B cell (primary cell): ENCODE measurements at regions not wholly inside any gene's neighbourhood (a gene's known extent, or its start where the extent isn't known, plus 50 kb on each side); places are given as distances from the start of the nearest gene placed in this dataset.

Source experiments
- EZH2 ChIP-seq: IDR thresholded peaks from 2 replicates; pipeline ENCODE4 v1.6.1; 2012; ENCODE audit warnings: borderline replicate concordance, low read depth, mild to moderate bottlenecking, moderate library complexity, low read length; ENCODE audit not compliant: insufficient read depth, poor library complexity, severe bottlenecking
- TF ChIP-seq, protein P1 (sequence below): fragments of 200-600 bp; IDR thresholded peaks from one replicate; pipeline ENCODE4 v1.8.0; 2022; ENCODE audit warnings: antibody characterized with exemption, mild to moderate bottlenecking

- TF ChIP-seq, protein P1, sequence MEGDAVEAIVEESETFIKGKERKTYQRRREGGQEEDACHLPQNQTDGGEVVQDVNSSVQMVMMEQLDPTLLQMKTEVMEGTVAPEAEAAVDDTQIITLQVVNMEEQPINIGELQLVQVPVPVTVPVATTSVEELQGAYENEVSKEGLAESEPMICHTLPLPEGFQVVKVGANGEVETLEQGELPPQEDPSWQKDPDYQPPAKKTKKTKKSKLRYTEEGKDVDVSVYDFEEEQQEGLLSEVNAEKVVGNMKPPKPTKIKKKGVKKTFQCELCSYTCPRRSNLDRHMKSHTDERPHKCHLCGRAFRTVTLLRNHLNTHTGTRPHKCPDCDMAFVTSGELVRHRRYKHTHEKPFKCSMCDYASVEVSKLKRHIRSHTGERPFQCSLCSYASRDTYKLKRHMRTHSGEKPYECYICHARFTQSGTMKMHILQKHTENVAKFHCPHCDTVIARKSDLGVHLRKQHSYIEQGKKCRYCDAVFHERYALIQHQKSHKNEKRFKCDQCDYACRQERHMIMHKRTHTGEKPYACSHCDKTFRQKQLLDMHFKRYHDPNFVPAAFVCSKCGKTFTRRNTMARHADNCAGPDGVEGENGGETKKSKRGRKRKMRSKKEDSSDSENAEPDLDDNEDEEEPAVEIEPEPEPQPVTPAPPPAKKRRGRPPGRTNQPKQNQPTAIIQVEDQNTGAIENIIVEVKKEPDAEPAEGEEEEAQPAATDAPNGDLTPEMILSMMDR = no peak
- TF ChIP-seq EZH2 = no peak
Observed at GRCh38 chr5:123283499-123283898, 139.7 kb downstream of the CEP120 start.
